ENCODE measurements at regions not wholly inside any gene's neighbourhood (a gene's known extent, or its start where the extent isn't known, plus 50 kb on each side); places are given as distances from the start of the nearest gene placed in this dataset.
"Not testable (repeated sequence)": the region's sequence is repeated elsewhere in the genome, so short reads cannot be mapped to it uniquely, and the experiment has no call there.

DNA sequence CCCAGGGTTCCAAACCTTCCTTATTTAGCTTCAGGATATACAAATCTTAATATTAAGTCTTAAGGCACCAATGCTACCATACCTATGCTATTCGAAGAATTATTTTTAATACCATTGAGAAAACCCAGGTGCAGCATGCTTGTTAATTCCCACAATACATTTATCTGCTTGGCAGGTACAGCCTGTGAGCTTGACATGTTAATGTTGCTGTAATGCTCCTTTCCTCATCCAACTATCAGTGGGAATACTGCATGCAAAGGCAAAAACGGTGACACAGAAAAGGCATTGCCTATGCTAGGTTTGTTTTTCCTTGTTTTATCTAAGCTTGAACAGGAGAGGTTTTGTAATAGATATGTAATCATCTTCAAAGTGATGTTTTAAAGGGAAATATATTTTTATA lies 135.7 kb upstream of the COX7C start:
- Histone ChIP-seq H3K9ac (ENCODE audit: low read depth in 1 of 2, low read length in 2 of 2) (no peak overlapping the region), H3K9me3 (ENCODE audit: control insufficient read depth in 2 of 2, low read length in 2 of 2) (no peaks in the 10 kb centered on the region), H3K4me1 (ENCODE audit: control insufficient read depth in 2 of 2, insufficient read depth in 2 of 2, low read length in 2 of 2) (no peaks in the 10 kb centered on the region)

DNA sequence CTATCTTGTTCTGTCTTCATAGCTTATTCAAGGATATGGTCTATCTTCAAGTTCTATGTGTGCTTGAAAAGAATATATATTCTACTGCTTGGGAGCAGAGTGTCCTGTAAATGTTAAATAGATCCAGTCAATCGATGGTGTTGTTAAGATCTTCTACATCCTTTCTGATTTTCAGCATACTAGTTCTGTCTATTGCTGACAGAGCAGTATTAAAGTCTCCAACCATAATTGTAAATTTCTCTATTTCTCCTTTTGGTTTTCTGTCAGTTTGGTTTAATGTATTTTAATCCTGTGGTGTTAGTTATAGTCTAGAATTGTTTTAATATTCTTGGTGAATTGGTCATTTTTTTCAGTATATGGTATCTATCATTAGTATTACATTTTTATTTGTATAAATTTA lies 124.0 kb upstream of the COX7C start:
- H3K9ac ChIP-seq (ENCODE audit: low read depth in 1 of 2, low read length in 2 of 2), result no peak overlapping the region
- H3K4me3 ChIP-seq (ENCODE audit: low read length in 2 of 2), result no peak overlapping the region
- no peak overlapping the region for H3K27ac ChIP-seq (ENCODE audit: low read depth in 2 of 2, low read length in 2 of 2)
- H3K4me1 ChIP-seq (ENCODE audit: control insufficient read depth in 2 of 2, insufficient read depth in 2 of 2, low read length in 2 of 2), result no peaks in the 10 kb centered on the region
- no peaks in the 10 kb centered on the region for H3K36me3 ChIP-seq (ENCODE audit: control insufficient read depth in 2 of 2, insufficient read depth in 2 of 2, low read length in 2 of 2)
- H3K9me3 ChIP-seq (ENCODE audit: control insufficient read depth in 2 of 2, low read length in 2 of 2), result no peaks in the 10 kb centered on the region
- H3K27me3 ChIP-seq (ENCODE audit: control insufficient read depth in 2 of 2, insufficient read depth in 2 of 2, low read length in 2 of 2), result no peaks in the 10 kb centered on the region

More for the DNA sequence above, 135.7 kb upstream of the COX7C start:
- Histone ChIP-seq H3K27me3 (ENCODE audit: control insufficient read depth in 2 of 2, insufficient read depth in 2 of 2, low read length in 2 of 2) (no peaks in the 10 kb centered on the region), H3K27ac (ENCODE audit: low read depth in 2 of 2, low read length in 2 of 2) (no peak overlapping the region), H3K4me3 (ENCODE audit: low read length in 2 of 2) (no peak overlapping the region), H3K36me3 (ENCODE audit: control insufficient read depth in 2 of 2, insufficient read depth in 2 of 2, low read length in 2 of 2) (no peaks in the 10 kb centered on the region)

DNA sequence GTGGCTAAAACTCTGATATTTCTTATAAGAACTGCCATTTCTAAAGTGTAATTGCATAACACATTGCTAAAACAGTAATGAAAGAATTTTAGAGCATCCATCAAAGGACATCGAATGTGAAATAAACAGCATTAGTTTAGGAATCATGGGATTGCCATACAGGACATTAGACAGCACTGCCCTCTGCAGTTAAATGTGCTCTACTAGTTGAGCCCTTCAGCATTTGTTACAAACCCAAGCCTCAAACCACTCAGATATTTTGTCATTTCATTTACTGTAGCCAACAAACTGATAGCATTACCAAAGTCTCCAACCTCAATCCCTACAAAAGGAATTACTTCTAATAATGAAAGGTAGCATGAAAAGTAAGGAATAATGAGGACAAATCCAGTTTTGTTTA lies 116.8 kb upstream of the COX7C start:
- no peaks in the 10 kb centered on the region for H3K27me3 ChIP-seq (ENCODE audit: control insufficient read depth in 2 of 2, insufficient read depth in 2 of 2, low read length in 2 of 2)
- no peak overlapping the region for H3K4me3 ChIP-seq (ENCODE audit: low read length in 2 of 2)
- H3K4me1 ChIP-seq (ENCODE audit: control insufficient read depth in 2 of 2, insufficient read depth in 2 of 2, low read length in 2 of 2), result no peaks in the 10 kb centered on the region
- no peaks in the 10 kb centered on the region for H3K9me3 ChIP-seq (ENCODE audit: control insufficient read depth in 2 of 2, low read length in 2 of 2)
- H3K27ac ChIP-seq (ENCODE audit: low read depth in 2 of 2, low read length in 2 of 2), result no peak overlapping the region
- no peak overlapping the region for H3K9ac ChIP-seq (ENCODE audit: low read depth in 1 of 2, low read length in 2 of 2)
- H3K36me3 ChIP-seq (ENCODE audit: control insufficient read depth in 2 of 2, insufficient read depth in 2 of 2, low read length in 2 of 2), result no peaks in the 10 kb centered on the region

DNA sequence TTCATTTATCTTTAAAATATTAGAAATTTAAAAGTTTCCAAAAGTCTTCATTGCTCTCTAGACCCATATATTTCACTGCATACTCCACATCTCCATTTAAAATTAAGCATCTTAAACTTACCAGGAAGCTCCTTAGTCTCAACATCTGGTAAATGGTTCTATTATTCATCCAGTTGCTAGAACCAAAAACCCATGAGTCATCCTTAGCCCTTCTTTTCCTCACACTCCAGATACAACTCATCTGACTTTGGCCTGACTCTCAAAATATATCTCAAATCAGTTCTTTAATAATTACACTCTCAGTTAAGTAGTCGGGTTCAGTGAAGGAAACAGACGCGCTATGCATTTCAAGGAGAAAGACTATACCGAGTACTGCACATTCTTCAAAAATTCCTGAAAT lies 110.2 kb upstream of the COX7C start:
- no peak overlapping the region for H3K27ac ChIP-seq (ENCODE audit: low read depth in 2 of 2, low read length in 2 of 2)
- no peaks in the 10 kb centered on the region for H3K4me1 ChIP-seq (ENCODE audit: control insufficient read depth in 2 of 2, insufficient read depth in 2 of 2, low read length in 2 of 2)
- no peak overlapping the region for H3K4me3 ChIP-seq (ENCODE audit: low read length in 2 of 2)
- H3K9me3 ChIP-seq (ENCODE audit: control insufficient read depth in 2 of 2, low read length in 2 of 2), result no peaks in the 10 kb centered on the region
- H3K9ac ChIP-seq (ENCODE audit: low read depth in 1 of 2, low read length in 2 of 2), result no peak overlapping the region
- no peaks in the 10 kb centered on the region for H3K27me3 ChIP-seq (ENCODE audit: control insufficient read depth in 2 of 2, insufficient read depth in 2 of 2, low read length in 2 of 2)
- no peaks in the 10 kb centered on the region for H3K36me3 ChIP-seq (ENCODE audit: control insufficient read depth in 2 of 2, insufficient read depth in 2 of 2, low read length in 2 of 2)

DNA sequence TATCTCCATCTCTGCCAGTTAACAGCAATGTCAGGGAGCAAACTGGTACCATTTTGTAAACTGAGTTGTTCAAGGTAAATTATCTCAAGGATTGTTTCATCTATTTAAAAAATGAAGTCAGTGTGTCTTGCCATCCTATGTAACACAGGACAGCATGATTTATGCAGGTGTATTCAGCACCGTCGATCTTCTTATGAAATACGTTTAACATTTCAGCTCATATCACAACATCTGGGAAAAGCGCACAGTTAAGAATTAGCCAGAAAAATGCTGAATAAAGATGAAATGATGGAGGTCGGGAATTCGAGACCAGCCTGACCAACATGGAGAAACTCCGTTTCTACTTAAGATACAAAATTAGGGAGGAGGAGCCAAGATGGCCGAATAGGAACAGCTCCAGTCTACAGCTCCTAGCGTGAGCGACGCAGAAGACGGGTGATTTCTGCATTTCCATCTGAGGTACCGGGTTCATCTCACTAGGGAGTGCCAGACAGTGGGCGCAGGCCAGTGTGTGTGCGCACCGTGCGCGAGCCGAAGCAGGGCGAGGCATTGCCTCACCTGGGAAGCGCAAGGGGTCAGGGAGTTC lies 107.3 kb upstream of the COX7C start:
- not testable (repeated sequence) for H3K4me3 ChIP-seq (ENCODE audit: low read length in 2 of 2); H3K27ac ChIP-seq (ENCODE audit: low read depth in 2 of 2, low read length in 2 of 2); H3K9ac ChIP-seq (ENCODE audit: low read depth in 1 of 2, low read length in 2 of 2); H3K36me3 ChIP-seq (ENCODE audit: control insufficient read depth in 2 of 2, insufficient read depth in 2 of 2, low read length in 2 of 2); H3K4me1 ChIP-seq (ENCODE audit: control insufficient read depth in 2 of 2, insufficient read depth in 2 of 2, low read length in 2 of 2); H3K9me3 ChIP-seq (ENCODE audit: control insufficient read depth in 2 of 2, low read length in 2 of 2); H3K27me3 ChIP-seq (ENCODE audit: control insufficient read depth in 2 of 2, insufficient read depth in 2 of 2, low read length in 2 of 2)

DNA sequence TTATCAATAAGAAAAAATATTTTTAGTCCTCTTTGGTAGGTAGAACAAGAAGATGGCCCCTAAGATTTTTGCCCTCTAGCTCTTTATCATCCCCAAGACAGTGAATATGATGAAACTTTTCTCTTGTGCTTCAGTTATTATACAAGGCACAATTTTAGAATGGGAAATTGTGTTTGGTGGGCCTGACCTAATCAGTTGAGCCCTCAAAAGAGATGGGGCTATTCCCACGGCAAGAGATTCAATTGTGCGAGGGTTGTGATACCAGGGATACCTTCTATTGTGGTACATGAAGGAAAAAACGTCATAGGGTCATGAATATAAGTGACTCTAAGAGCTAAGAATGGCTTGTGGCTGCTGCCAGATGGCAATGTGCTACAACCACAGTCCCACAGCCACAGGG lies 94.0 kb upstream of the COX7C start:
- Histone ChIP-seq H3K27ac (ENCODE audit: low read depth in 2 of 2, low read length in 2 of 2) (no peak overlapping the region), H3K36me3 (ENCODE audit: control insufficient read depth in 2 of 2, insufficient read depth in 2 of 2, low read length in 2 of 2) (no peaks in the 10 kb centered on the region), H3K4me3 (ENCODE audit: low read length in 2 of 2) (no peak overlapping the region), H3K4me1 (ENCODE audit: control insufficient read depth in 2 of 2, insufficient read depth in 2 of 2, low read length in 2 of 2) (no peaks in the 10 kb centered on the region), H3K9me3 (ENCODE audit: control insufficient read depth in 2 of 2, low read length in 2 of 2) (no peaks in the 10 kb centered on the region), H3K27me3 (ENCODE audit: control insufficient read depth in 2 of 2, insufficient read depth in 2 of 2, low read length in 2 of 2) (no peaks in the 10 kb centered on the region), H3K9ac (ENCODE audit: low read depth in 1 of 2, low read length in 2 of 2) (no peak overlapping the region)

DNA sequence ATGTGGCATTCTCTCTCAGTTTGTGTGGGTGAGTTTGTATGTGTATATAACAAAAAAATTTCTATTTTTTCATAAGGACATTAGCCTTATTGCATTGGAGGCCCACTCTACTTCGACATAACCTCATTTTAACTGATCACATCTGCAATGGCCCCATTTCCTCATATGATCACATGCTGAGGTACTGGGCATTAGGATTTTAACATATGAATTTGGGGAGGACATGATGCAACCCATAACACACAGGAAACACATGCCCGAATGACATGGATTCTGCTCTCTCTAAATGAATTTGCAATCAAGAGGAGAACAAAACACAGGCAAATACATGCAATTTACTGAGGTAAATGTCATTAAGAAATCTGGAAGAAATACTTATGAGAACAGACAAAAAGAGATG lies 92.1 kb upstream of the COX7C start:
- Histone ChIP-seq H3K27ac (ENCODE audit: low read depth in 2 of 2, low read length in 2 of 2) (no peak overlapping the region), H3K4me1 (ENCODE audit: control insufficient read depth in 2 of 2, insufficient read depth in 2 of 2, low read length in 2 of 2) (no peaks in the 10 kb centered on the region), H3K9ac (ENCODE audit: low read depth in 1 of 2, low read length in 2 of 2) (no peak overlapping the region), H3K9me3 (ENCODE audit: control insufficient read depth in 2 of 2, low read length in 2 of 2) (no peaks in the 10 kb centered on the region), H3K36me3 (ENCODE audit: control insufficient read depth in 2 of 2, insufficient read depth in 2 of 2, low read length in 2 of 2) (no peaks in the 10 kb centered on the region), H3K4me3 (ENCODE audit: low read length in 2 of 2) (no peak overlapping the region), H3K27me3 (ENCODE audit: control insufficient read depth in 2 of 2, insufficient read depth in 2 of 2, low read length in 2 of 2) (no peaks in the 10 kb centered on the region)

DNA sequence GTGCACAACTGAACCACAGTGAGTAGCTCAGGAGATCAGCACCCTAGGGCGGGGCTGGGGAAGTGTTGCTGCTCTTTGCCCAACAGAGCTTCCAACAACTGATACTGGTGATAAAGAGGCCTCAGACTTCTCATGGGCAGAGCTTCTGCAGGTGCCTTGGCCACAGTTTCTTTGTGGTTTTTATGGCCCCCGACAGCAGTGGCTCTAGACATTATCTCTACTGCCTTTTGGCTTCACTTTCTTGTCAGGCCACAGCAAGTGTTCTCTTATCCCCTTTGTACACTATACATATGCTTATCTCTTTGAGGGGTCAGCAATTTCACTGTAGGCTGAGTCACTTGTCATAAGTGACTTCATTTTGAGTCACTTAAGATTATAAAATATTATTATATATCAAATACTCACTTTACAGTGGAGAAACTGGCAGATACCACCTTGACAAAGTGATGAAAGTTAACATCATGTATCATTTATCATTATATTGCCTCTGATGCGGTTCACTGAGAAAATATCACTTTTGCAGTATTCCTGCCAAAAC lies 90.9 kb upstream of the COX7C start:
- no peak overlapping the region for H3K4me3 ChIP-seq (ENCODE audit: low read length in 2 of 2)
- no peak overlapping the region for H3K27ac ChIP-seq (ENCODE audit: low read depth in 2 of 2, low read length in 2 of 2)
- no peaks in the 10 kb centered on the region for H3K9me3 ChIP-seq (ENCODE audit: control insufficient read depth in 2 of 2, low read length in 2 of 2)
- H3K9ac ChIP-seq (ENCODE audit: low read depth in 1 of 2, low read length in 2 of 2), result no peak overlapping the region
- H3K4me1 ChIP-seq (ENCODE audit: control insufficient read depth in 2 of 2, insufficient read depth in 2 of 2, low read length in 2 of 2), result no peaks in the 10 kb centered on the region
- H3K27me3 ChIP-seq (ENCODE audit: control insufficient read depth in 2 of 2, insufficient read depth in 2 of 2, low read length in 2 of 2), result no peaks in the 10 kb centered on the region
- no peaks in the 10 kb centered on the region for H3K36me3 ChIP-seq (ENCODE audit: control insufficient read depth in 2 of 2, insufficient read depth in 2 of 2, low read length in 2 of 2)

DNA sequence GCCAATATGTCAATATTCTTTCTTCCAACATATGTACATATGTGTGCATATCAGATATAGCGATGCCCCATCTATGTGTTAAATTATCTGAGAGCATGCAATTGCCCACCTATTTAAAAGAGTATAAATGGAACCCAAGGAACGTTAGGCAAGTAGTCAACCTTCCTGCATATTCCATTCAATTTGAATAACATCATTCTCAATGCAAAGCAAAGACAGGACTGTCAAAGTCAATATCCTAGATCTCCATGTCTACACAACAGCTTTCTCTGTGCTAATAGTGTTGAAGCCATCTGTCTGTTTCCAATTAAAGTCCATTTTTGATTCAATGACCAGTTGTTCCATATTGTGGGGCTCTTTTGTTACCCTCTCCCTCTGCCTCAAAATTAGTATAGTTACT lies 85.3 kb upstream of the COX7C start:
- Histone ChIP-seq H3K4me3 (ENCODE audit: low read length in 2 of 2) (no peak overlapping the region), H3K9me3 (ENCODE audit: control insufficient read depth in 2 of 2, low read length in 2 of 2) (no peaks in the 10 kb centered on the region), H3K36me3 (ENCODE audit: control insufficient read depth in 2 of 2, insufficient read depth in 2 of 2, low read length in 2 of 2) (no peaks in the 10 kb centered on the region), H3K27ac (ENCODE audit: low read depth in 2 of 2, low read length in 2 of 2) (no peak overlapping the region), H3K9ac (ENCODE audit: low read depth in 1 of 2, low read length in 2 of 2) (no peak overlapping the region), H3K27me3 (ENCODE audit: control insufficient read depth in 2 of 2, insufficient read depth in 2 of 2, low read length in 2 of 2) (no peaks in the 10 kb centered on the region), H3K4me1 (ENCODE audit: control insufficient read depth in 2 of 2, insufficient read depth in 2 of 2, low read length in 2 of 2) (no peaks in the 10 kb centered on the region)

DNA sequence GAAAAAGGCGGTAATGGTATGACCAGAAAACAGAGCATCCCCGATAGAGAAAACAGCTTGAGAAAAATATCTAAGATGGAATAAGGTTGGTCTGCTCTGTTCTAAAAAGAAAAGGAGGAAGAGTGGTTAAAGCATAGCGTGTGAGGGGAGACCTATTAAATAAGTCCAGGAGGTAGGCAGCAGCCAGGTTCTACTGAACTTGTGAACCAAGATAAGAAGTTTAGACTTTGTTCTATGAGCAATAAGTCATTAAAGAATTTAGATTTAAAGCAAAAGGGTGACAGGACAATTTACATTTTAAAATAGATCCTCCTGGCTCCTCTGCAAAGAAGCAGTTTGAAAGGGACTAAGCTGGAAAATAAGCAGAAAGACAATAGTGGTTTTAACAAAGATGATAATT lies 81.3 kb upstream of the COX7C start:
- Histone ChIP-seq H3K4me1 (ENCODE audit: control insufficient read depth in 2 of 2, insufficient read depth in 2 of 2, low read length in 2 of 2) (no peaks in the 10 kb centered on the region), H3K36me3 (ENCODE audit: control insufficient read depth in 2 of 2, insufficient read depth in 2 of 2, low read length in 2 of 2) (no peaks in the 10 kb centered on the region), H3K4me3 (ENCODE audit: low read length in 2 of 2) (no peak overlapping the region), H3K27ac (ENCODE audit: low read depth in 2 of 2, low read length in 2 of 2) (no peak overlapping the region), H3K9ac (ENCODE audit: low read depth in 1 of 2, low read length in 2 of 2) (no peak overlapping the region), H3K9me3 (ENCODE audit: control insufficient read depth in 2 of 2, low read length in 2 of 2) (no peaks in the 10 kb centered on the region), H3K27me3 (ENCODE audit: control insufficient read depth in 2 of 2, insufficient read depth in 2 of 2, low read length in 2 of 2) (no peaks in the 10 kb centered on the region)

DNA sequence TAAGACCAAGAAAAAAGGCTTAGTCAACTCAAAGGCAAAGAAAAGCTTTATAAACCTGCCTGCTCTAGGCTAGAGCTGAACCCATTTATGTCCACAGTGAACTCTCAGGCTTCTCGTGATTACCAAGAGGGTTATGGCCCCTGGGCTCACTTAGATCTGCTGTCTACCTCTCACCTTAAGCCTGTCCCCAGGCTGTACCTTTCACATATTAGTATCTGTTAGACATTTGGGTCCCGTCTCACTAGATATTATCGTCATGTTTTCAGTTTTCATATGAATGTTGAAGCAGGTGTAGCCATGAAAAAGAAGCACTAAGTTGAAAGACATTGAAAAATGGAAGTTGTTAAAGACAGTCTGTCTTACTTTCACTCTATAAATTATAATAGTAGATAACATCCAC lies 75.2 kb upstream of the COX7C start:
- Histone ChIP-seq H3K27ac (ENCODE audit: low read depth in 2 of 2, low read length in 2 of 2) (no peak overlapping the region), H3K9me3 (ENCODE audit: control insufficient read depth in 2 of 2, low read length in 2 of 2) (no peaks in the 10 kb centered on the region), H3K4me1 (ENCODE audit: control insufficient read depth in 2 of 2, insufficient read depth in 2 of 2, low read length in 2 of 2) (no peaks in the 10 kb centered on the region), H3K4me3 (ENCODE audit: low read length in 2 of 2) (no peak overlapping the region), H3K9ac (ENCODE audit: low read depth in 1 of 2, low read length in 2 of 2) (no peak overlapping the region), H3K36me3 (ENCODE audit: control insufficient read depth in 2 of 2, insufficient read depth in 2 of 2, low read length in 2 of 2) (no peaks in the 10 kb centered on the region), H3K27me3 (ENCODE audit: control insufficient read depth in 2 of 2, insufficient read depth in 2 of 2, low read length in 2 of 2) (no peaks in the 10 kb centered on the region)
